ENCODE measurements at regions not wholly inside any gene's neighbourhood (a gene's known extent, or its start where the extent isn't known, plus 50 kb on each side); places are given as distances from the start of the nearest gene placed in this dataset.

GRCh38 chr12:77339610-77340009 lies 274.2 kb upstream of the E2F7 start (continued):
- TF ChIP-seq EP300 (IDR thresholded peaks at IDR 0.05; ENCODE audit: borderline replicate concordance in 1 of 2, low read depth in 1 of 2, low read length in 1 of 2) (peak in 1 of 2 experiments; percentile 45; a peak in 1 of 4 replicates), ZBTB33 (IDR thresholded peaks at IDR 0.05; ENCODE audit: borderline replicate concordance, low read depth) (no peak), JUND (IDR thresholded peaks at IDR 0.05) (peak; percentile 70)

GRCh38 chr12:77337362-77337761 lies 272.0 kb upstream of the E2F7 start:
- WGBS (ENCODE audit: low lambda C conversion rate), result 20% methylated on average over 5 of the region's 5 CpGs
- Histone ChIP-seq H3K27ac (ENCODE audit: low read depth in 2 of 2, low read length in 1 of 2) (peak overlapping the region; percentile 40 to 47; a peak in 2 of 4 replicates), H3K9me3 (no peaks in the 10 kb centered on the region), H3K4me1 (ENCODE audit: control insufficient read depth in 1 of 2, insufficient read depth in 2 of 2, low read depth in 1 of 2, low read length in 1 of 2) (peaks cover 2 to 12% of the 10 kb centered on the region in 2 experiments; a peak in 2 of 4 replicates), H3F3A (replicated peaks; ENCODE audit: insufficient read depth) (peaks cover 6% of the 10 kb centered on the region), H3K27me3 (ENCODE audit: insufficient read depth) (no peaks in the 10 kb centered on the region), H3K9ac (no peak overlapping the region), H3K4me3 (ENCODE audit: low read depth in 2 of 2, low read length in 1 of 2) (peak overlapping the region in 1 of 2 experiments; percentile 14; a peak in 1 of 4 replicates), H2AFZ (ENCODE audit: low read depth) (no peak overlapping the region), H3K79me2 (ENCODE audit: insufficient read depth) (peaks cover 21% of the 10 kb centered on the region), H3K9me2 (no peaks in the 10 kb centered on the region), H4K20me1 (ENCODE audit: insufficient read depth) (no peaks in the 10 kb centered on the region), H3K4me2 (peak overlapping the region; percentile 24; the same call in 1 of the 2 replicates), H3K36me3 (replicated peaks in 1 of 2; ENCODE audit: control insufficient read depth in 1 of 2, insufficient read depth in 2 of 2, low read length in 1 of 2) (no peaks in the 10 kb centered on the region)
- ChIA-PET POLR2A (no interaction called here), CTCF (interaction anchor here (1.2 kb wide), 1 partner anchor 13 kb away, joined by 3 read pairs; no protein-coding TSS in a partner anchor)
- no peak for TF ChIP-seq TAF1 (IDR thresholded peaks at IDR 0.05; ENCODE audit: borderline replicate concordance, low read depth, low read length)
- TF ChIP-seq, protein P1, sequence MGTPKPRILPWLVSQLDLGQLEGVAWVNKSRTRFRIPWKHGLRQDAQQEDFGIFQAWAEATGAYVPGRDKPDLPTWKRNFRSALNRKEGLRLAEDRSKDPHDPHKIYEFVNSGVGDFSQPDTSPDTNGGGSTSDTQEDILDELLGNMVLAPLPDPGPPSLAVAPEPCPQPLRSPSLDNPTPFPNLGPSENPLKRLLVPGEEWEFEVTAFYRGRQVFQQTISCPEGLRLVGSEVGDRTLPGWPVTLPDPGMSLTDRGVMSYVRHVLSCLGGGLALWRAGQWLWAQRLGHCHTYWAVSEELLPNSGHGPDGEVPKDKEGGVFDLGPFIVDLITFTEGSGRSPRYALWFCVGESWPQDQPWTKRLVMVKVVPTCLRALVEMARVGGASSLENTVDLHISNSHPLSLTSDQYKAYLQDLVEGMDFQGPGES (IDR thresholded peaks at IDR 0.05; ENCODE audit: low read depth, low read length), result no peak
- no peak for TF ChIP-seq RFX5 (IDR thresholded peaks at IDR 0.05; ENCODE audit: low read length)
- no peak for TF ChIP-seq RAD21 (IDR thresholded peaks at IDR 0.05; ENCODE audit: low read length)
- no peak for DNase-seq

DNA sequence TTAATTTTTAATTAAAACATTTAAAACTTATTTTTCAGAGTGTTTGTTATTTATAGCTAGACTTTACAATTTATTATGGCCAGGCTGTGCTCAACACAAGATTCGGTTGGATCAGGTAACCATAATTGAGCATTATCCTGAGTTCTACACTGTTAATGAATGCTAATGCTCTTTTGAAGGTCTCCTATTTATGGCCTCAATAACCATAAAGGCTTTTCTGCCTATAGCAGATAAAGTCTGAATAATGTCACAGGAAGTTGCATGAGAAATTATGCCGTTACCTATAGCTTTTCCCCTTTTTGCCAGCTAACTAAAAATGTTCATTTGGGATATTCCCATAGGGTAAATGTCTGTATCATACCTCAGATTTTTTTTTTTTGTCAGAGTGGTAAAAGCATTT lies 269.4 kb upstream of the E2F7 start:
- Histone ChIP-seq H3K79me2 (ENCODE audit: insufficient read depth) (peaks cover 20% of the 10 kb centered on the region), H3K27ac (ENCODE audit: low read depth in 2 of 2, low read length in 1 of 2) (no peak overlapping the region), H4K20me1 (ENCODE audit: insufficient read depth) (no peaks in the 10 kb centered on the region), H3K27me3 (ENCODE audit: insufficient read depth) (no peaks in the 10 kb centered on the region), H3K4me2 (no peak overlapping the region), H3K4me1 (ENCODE audit: control insufficient read depth in 1 of 2, insufficient read depth in 2 of 2, low read depth in 1 of 2, low read length in 1 of 2) (peaks cover 2 to 5% of the 10 kb centered on the region in 2 experiments; a peak in 1 of 4 replicates), H2AFZ (ENCODE audit: low read depth) (no peak overlapping the region), H3K9me3 (no peaks in the 10 kb centered on the region), H3K9me2 (no peaks in the 10 kb centered on the region), H3K4me3 (ENCODE audit: low read depth in 2 of 2, low read length in 1 of 2) (no peak overlapping the region), H3K9ac (no peak overlapping the region), H3F3A (replicated peaks; ENCODE audit: insufficient read depth) (no peaks in the 10 kb centered on the region), H3K36me3 (replicated peaks in 1 of 2; ENCODE audit: control insufficient read depth in 1 of 2, insufficient read depth in 2 of 2, low read length in 1 of 2) (no peaks in the 10 kb centered on the region)
- 83% methylated on average over 2 of the region's 2 CpGs for WGBS (ENCODE audit: low lambda C conversion rate)
- ChIA-PET CTCF (interaction anchor here (0.7 to 0.8 kb wide), 2 partner anchors 10 to 17 kb away, joined by 3 read pairs; no protein-coding TSS in a partner anchor), POLR2A (no interaction called here)
- no peak for DNase-seq
- TF ChIP-seq TEAD4 (IDR thresholded peaks at IDR 0.05; ENCODE audit: borderline replicate concordance, insufficient read depth) (no peak), POLR2AphosphoS5 (IDR thresholded peaks at IDR 0.05; ENCODE audit: low read depth, low read length) (no peak), MEF2A (IDR thresholded peaks at IDR 0.05; ENCODE audit: borderline replicate concordance, low read depth) (no peak), YY1 (IDR thresholded peaks at IDR 0.05; ENCODE audit: low read depth) (no peak), GABPA (IDR thresholded peaks at IDR 0.05; ENCODE audit: low read depth) (no peak), RAD21 (IDR thresholded peaks at IDR 0.05; ENCODE audit: low read length) (no peak), RCOR1 (IDR thresholded peaks at IDR 0.05; ENCODE audit: low read length) (no peak), MAX (IDR thresholded peaks at IDR 0.05; ENCODE audit: low read depth) (no peak), FOXM1 (IDR thresholded peaks at IDR 0.05; ENCODE audit: low read depth) (no peak), JUND (IDR thresholded peaks at IDR 0.05) (no peak), SIN3A (IDR thresholded peaks at IDR 0.05; ENCODE audit: borderline replicate concordance, low read depth, low read length) (no peak), PBX3 (IDR thresholded peaks at IDR 0.05) (no peak), REST (IDR thresholded peaks at IDR 0.05; ENCODE audit: low read depth, low read length) (no peak)
